Endothelial cell of umbilical vein (primary cell): ENCODE measurements at regions not wholly inside any gene's neighbourhood (a gene's known extent, or its start where the extent isn't known, plus 50 kb on each side); places are given as distances from the start of the nearest gene placed in this dataset.

Experiments used
- BruUV-seq: library from RNA; stranded (reverse); fragments of 400-500 nt; replicated peaks from 2 replicates; lab custom pipeline; 2021; lab: Mats Ljungman, UMichigan
- CTCF ChIA-PET: fragments of 300-600, 350-600 bp; sonication (Branson Sonifier 250); formaldehyde crosslinking; loops from one replicate; lab custom pipeline; 2021; ENCODE audit warnings: antibody characterized with exemption, inconsistent platforms; lab: Charles Lee
- POLR2A ChIA-PET: fragments of 300-600, 350-600 bp; sonication (Branson Sonifier 250); formaldehyde crosslinking; loops from one replicate; lab custom pipeline; 2021; ENCODE audit warnings: antibody characterized with exemption, inconsistent platforms; lab: Charles Lee
- DNase-seq: peaks from one replicate; pipeline ENCODE4 v3.0.0-alpha.2; 2011; ENCODE audit warnings: low read depth, low spot score
- FAIRE-seq: peaks from 2 replicates; lab custom pipeline; 2011; peaks lifted over from hg19 to GRCh38; lab: Jason Lieb, UNC
- H2AFZ ChIP-seq: 2 replicates; pipeline ENCODE4 v1.6.0; 2012; ENCODE audit warnings: low read depth, low read length, control low read depth, inconsistent platforms
- H3K27ac ChIP-seq: 2 replicates; pipeline ENCODE4 v1.5.1; 2011; ENCODE audit warnings: low read depth, mild to moderate bottlenecking, control low read depth, low read length, moderate library complexity; ENCODE audit not compliant: insufficient read depth
- H3K27me3 ChIP-seq, 2 experiments: 2 replicates each; pipeline versions ENCODE4 v1.6.0 to v1.6.1; 2011; ENCODE audit warnings: low read length in 2 of 2, mixed read lengths in 1 of 2; ENCODE audit not compliant: control insufficient read depth in 2 of 2, insufficient read depth in 2 of 2
- H3K36me3 ChIP-seq, 2 experiments: 2 replicates in 1 of 2; 3 replicates in 1 of 2; pipeline ENCODE4 v1.5.1; 2011; ENCODE audit warnings: low read length in 2 of 2, mild to moderate bottlenecking in 1 of 2, moderate library complexity in 1 of 2; ENCODE audit not compliant: control insufficient read depth in 2 of 2, insufficient read depth in 2 of 2; ENCODE audit errors: extremely low read depth in 1 of 2
- H3K4me1 ChIP-seq: 3 replicates; pipeline ENCODE4 v1.5.1; 2011; ENCODE audit warnings: mild to moderate bottlenecking, low read length; ENCODE audit not compliant: control insufficient read depth, insufficient read depth; ENCODE audit errors: extremely low read depth
- H3K4me2 ChIP-seq: 2 replicates; pipeline ENCODE4 v1.6.1; 2011; ENCODE audit warnings: low read length, control low read depth, mixed read lengths; ENCODE audit not compliant: insufficient read depth
- H3K4me3 ChIP-seq, 3 experiments: fragments of 200-600 bp in 1 of 3; sonication (generic), shearing (Covaris generic) in 1 of 3; replicated peaks in 1 of 3; 2 replicates each; pipeline ENCODE4 v1.5.1; 2011 to 2016; ENCODE audit warnings: control low read depth in 3 of 3, low read length in 3 of 3, mild to moderate bottlenecking in 2 of 3, inconsistent platforms in 1 of 3, low read depth in 1 of 3, moderate library complexity in 1 of 3; ENCODE audit not compliant: insufficient read depth in 1 of 3
- H3K79me2 ChIP-seq: 2 replicates; pipeline ENCODE4 v1.6.0; 2012; ENCODE audit warnings: low read length, inconsistent platforms; ENCODE audit not compliant: control insufficient read depth, insufficient read depth
- H3K9ac ChIP-seq: replicated peaks from 2 replicates; pipeline ENCODE3; 2011; ENCODE audit warnings: low read length, control low read depth; ENCODE audit not compliant: insufficient read depth; ENCODE audit errors: extremely low read depth
- H3K9me1 ChIP-seq: replicated peaks from 3 replicates; pipeline ENCODE4 v1.6.0; 2011; ENCODE audit warnings: mild to moderate bottlenecking, low read length; ENCODE audit not compliant: control insufficient read depth, insufficient read depth; ENCODE audit errors: extremely low read depth
- H3K9me3 ChIP-seq: replicated peaks from 2 replicates; pipeline ENCODE4 v1.5.1; 2012; ENCODE audit warnings: low read length, inconsistent platforms; ENCODE audit not compliant: control insufficient read depth, insufficient read depth
- H4K20me1 ChIP-seq: replicated peaks from 2 replicates; pipeline ENCODE3; 2011; ENCODE audit warnings: mild to moderate bottlenecking, low read length; ENCODE audit not compliant: control insufficient read depth, insufficient read depth; ENCODE audit errors: extremely low read depth
- CTCF ChIP-seq, 2 donors: IDR thresholded peaks; 1 replicate in 1 of 2; 2 replicates in 1 of 2; pipeline ENCODE4 v1.5.1; 2011; ENCODE audit warnings: low read length in 2 of 2, mild to moderate bottlenecking in 2 of 2, moderate library complexity in 2 of 2, control low read depth in 1 of 2, inconsistent platforms in 1 of 2, low read depth in 1 of 2; ENCODE audit not compliant: insufficient read depth in 1 of 2; ENCODE audit errors: extremely low read depth in 1 of 2
- EZH2 ChIP-seq: IDR thresholded peaks from 2 replicates; pipeline ENCODE4 v1.6.1; 2012; ENCODE audit warnings: borderline replicate concordance, low read depth, mild to moderate bottlenecking, moderate library complexity, low read length, inconsistent platforms; ENCODE audit not compliant: severe bottlenecking
- FOS ChIP-seq: IDR thresholded peaks from 2 replicates; pipeline ENCODE4 v1.6.1; 2011; ENCODE audit warnings: mild to moderate bottlenecking, low read length, moderate library complexity, borderline replicate concordance; ENCODE audit not compliant: insufficient read depth
- GATA2 ChIP-seq: IDR thresholded peaks from 2 replicates; pipeline ENCODE4 v1.7.0; 2011; ENCODE audit warnings: low read depth, mild to moderate bottlenecking, moderate library complexity, mixed read lengths, low read length; ENCODE audit not compliant: insufficient read length, insufficient read depth
- JUN ChIP-seq: IDR thresholded peaks from 2 replicates; pipeline ENCODE4 v1.6.1; 2011; ENCODE audit warnings: borderline replicate concordance, low read depth; ENCODE audit not compliant: insufficient read length, insufficient read depth
- MAX ChIP-seq: IDR thresholded peaks from 2 replicates; pipeline ENCODE4 v1.6.1; 2011; ENCODE audit not compliant: insufficient read depth, insufficient read length
- MYC ChIP-seq: IDR thresholded peaks from one replicate; pipeline ENCODE4 v1.6.1; 2011; ENCODE audit warnings: mild to moderate bottlenecking, low read depth, low read length
- POLR2A ChIP-seq: IDR thresholded peaks from 2 replicates; pipeline ENCODE4 v1.6.1; 2012; ENCODE audit warnings: low read depth, mild to moderate bottlenecking, control low read depth, low read length
- POLR2AphosphoS5 ChIP-seq: IDR thresholded peaks from 2 replicates; pipeline ENCODE4 v1.6.1; 2012; ENCODE audit warnings: low read depth, mild to moderate bottlenecking, control low read depth, low read length, moderate library complexity; ENCODE audit not compliant: insufficient read depth
- dilution Hi-C: fragments of 300-500 bp; cut with MboI; formaldehyde crosslinking; loops from one replicate; pipeline ENCODE4 v1.15.0; 2019; ENCODE audit warnings: low sequenced_read_pairs; ENCODE audit not compliant: extremely low pct_ligation_motif_present
- intact Hi-C: fragments of 100-400 bp; cut with micrococcal nuclease; formaldehyde crosslinking; loops from one replicate; pipeline ENCODE4 v1.10.0; 2022

GRCh38 chr11:116412118-116412889 is 360.5 kb downstream of the BUD13 start:
- Histone ChIP-seq H2AFZ (no peak overlapping the region), H3K4me2 (no peak overlapping the region), H3K4me1 (no peaks in the 10 kb centered on the region), H3K9me3 (no peaks in the 10 kb centered on the region), H4K20me1 (no peaks in the 10 kb centered on the region), H3K79me2 (no peaks in the 10 kb centered on the region), H3K27ac (no peak overlapping the region), H3K4me3 (no peak overlapping the region), H3K36me3 (no peaks in the 10 kb centered on the region), H3K9ac (no peak overlapping the region), H3K27me3 (peaks cover 0 to 2% of the 10 kb centered on the region in 2 experiments), H3K9me1 (no peaks in the 10 kb centered on the region)
- ChIA-PET POLR2A (no interaction called here), CTCF (no interaction called here)
- intact Hi-C loops (no loop called here), dilution Hi-C loops (no loop called here)
- DNase-seq (no peak), FAIRE-seq (no peak)
- TF ChIP-seq CTCF (IDR thresholded peaks at IDR 0.05; ENCODE audit: extremely low read depth in 1 of 2, insufficient read depth in 1 of 2, low read depth in 1 of 2, low read length in 2 of 2), result no peak
- no peak for TF ChIP-seq JUN
- no peak for TF ChIP-seq POLR2AphosphoS5
- TF ChIP-seq MAX, result no peak
- TF ChIP-seq MYC, result no peak
- TF ChIP-seq EZH2, result no peak
- no peak for TF ChIP-seq FOS
- TF ChIP-seq POLR2A, result no peak
- TF ChIP-seq GATA2, result no peak
- BruUV-seq, result no TSS peak
